GM18858 (cell line): ENCODE measurements at regions not wholly inside any gene's neighbourhood (a gene's known extent, or its start where the extent isn't known, plus 50 kb on each side); places are given as distances from the start of the nearest gene placed in this dataset.

Source experiments
- ATAC-seq: cut with Tn5 transposase; IDR thresholded peaks from one replicate; pipeline ENCODE4 v1.9.1; 2021; ENCODE audit not compliant: unreplicated experiment

DNA sequence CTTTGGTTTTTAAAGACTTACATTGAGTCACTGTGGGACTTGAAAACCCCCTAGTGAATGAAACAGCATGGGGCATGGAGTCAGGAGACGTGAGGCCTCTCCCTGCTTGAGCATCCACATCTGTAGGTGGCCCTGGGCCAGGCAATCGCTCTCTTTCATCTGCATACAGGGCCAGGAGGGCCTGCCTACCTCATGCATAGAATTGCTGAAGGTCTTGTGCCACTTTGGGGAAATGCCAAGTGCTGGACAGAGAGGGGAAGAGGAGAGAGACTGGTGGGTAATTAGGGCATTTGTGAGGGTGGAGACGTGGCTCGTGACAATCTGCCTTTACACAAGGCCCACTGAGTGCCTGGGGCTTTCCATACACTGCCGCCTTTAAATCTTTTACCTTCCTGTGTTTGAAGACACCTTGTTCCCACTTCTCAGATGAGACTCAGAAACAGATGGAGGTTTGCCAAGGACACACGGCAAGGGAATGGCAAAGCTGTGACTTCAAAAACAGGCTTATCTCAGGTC, 322.2 kb upstream of the HS6ST1 start:
- no peak for ATAC-seq

DNA sequence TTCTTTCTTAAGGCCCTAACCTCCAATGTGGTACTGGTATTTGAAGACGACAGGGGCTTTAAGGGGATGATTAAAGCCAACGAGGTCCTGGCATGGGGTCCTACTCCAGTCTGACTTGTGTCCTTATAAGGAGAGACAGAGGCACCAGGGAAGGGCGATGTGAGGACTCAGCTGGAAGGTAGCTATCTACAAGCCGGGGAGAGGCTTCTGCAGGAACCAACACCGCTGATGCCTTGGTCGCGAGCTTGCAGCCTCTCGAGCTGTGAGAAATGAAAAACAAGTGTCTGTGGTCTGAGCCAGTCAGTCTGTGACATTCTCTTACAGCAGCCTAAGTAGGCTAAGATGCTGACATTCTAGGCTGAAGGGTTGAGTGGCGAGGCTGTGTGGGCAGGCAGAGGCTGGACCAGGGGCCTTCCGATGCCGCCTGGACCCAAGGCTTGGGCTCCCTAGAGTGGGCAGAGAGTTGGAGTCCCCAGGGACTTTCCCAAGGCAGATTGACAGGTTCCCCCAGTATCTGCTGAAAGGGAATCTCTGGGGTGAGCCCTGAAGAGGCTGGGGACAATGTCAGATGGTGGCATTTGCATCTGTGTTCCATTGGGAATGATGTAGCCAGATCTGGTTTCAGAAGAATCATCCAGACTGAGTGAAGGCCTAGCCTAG, 322.9 kb upstream of the HS6ST1 start:
- ATAC-seq: no peak

DNA sequence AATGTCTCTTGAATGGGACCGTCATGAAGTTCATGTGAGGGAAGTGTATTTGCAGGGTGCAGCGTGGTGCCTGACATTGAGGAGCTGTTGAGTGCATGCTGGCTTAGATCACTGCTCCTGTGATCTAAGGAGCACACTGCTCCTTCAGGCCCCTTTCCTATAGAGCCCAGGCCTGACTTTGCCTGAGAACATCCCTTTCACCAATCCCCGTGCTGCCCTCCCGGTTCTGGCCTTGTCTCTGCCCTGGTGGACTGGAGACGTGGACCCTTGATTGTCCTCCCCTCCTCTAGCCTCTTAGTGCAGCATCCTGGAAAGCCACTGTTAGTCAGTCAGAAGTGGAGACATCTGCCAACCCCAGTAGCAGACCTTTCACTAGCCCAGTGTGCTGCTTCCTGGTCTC, 323.6 kb upstream of the HS6ST1 start:
- no peak for ATAC-seq

DNA sequence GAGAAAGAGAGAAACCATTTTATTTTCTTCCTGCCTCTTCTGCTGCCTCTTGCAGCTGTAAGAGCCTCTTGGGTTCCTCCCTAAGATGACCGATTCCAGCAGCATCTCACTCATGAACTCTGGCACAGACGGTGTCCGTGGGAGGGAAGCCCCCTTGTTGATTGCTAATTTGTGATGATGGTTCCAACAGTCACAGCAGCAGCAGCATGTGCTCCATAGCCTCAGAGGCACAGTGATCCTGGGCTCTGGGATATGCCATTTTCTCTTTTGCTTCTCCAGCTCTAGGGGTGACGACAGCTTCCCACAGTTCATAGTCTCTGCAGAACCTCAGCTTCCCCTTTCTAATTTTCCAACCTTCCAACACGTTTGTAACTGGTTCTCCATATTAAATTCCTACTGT, 324.2 kb upstream of the HS6ST1 start:
- ATAC-seq: no peak

DNA sequence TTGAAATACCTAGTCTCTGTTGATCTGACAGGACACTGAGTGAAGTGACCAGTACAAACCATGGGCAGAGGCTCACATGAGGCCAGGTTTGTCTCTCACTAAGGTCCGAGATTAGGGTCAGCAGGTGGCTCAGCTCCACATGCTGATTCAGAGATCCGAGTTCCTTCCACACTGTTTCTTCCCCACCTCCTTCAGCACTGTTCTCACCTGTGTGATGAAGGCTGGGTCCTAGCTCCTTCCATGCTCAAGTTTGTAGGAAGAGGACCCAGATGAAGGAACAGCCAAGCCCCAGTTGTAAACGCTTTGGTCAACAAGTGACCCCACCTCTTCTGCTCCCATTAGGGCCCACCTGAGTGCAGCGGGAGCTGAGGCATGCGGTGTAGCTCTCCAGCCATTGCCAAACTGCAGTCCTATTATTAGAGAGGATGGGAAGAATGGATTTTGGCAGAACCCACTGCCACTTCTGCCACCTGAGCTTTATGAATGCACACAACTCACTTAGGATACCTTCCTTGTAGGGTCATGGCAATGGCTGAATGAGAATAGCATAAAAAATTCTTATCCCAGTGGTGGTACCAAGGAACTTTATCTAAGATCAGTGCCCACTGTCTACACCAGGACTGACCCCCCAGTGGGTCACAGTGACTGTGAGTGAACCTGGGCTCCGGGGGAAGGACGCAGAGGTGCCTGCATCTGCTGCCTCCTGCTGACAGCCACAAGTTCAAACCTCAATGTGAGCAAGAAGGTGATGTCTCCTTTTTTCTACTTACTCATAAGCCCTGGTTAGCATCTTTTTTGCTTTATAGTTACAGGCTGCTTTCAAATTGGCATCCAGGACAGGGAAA, 324.8 kb upstream of the HS6ST1 start:
- ATAC-seq: no peak

DNA sequence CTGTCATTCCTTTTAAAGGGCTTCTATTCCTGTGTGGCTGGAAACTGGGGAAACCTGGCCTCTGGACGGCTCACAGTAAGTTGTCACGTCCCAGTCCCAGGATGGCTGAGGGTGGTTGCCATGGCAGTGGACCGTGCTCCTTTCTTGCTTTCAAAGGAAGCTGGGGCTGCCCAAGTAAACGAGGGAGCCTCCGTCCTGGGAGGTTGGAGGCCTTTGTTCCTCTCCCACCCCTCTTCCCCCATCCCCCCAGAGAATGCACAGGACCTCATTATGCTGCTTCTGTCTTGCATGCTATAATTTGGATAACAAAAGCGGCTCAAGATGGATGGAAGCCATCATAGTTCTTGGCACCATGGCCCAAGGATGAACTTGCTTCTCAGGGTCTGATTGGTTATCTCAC, 325.5 kb upstream of the HS6ST1 start:
- ATAC-seq: no peak

DNA sequence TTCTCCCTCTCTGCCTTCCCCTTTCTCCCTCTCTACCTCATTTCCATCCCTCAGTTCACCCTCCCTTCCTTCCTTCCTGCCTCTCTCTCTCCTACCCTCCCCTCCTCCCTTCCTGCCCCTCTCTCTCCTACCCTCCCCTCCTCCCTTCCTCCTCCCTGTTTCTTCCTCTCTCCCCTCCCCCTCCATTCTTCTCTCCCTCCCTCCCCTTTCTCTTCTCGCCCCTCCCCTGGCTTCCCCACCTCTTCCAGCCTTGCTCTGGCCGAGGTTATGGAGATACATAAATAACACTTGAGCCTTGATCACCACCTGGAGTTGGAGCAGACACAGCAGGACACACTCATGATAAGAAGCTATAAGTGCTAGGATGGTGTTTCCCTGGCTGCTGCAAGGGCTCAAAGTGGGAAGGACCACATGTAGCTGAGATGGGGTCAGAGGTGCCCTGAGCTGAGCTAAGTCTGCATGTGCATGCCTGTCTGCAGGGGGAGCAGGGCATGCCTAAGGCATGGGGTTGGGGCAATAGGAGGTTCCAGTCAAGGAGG, 326.1 kb upstream of the HS6ST1 start:
- ATAC-seq: no peak

DNA sequence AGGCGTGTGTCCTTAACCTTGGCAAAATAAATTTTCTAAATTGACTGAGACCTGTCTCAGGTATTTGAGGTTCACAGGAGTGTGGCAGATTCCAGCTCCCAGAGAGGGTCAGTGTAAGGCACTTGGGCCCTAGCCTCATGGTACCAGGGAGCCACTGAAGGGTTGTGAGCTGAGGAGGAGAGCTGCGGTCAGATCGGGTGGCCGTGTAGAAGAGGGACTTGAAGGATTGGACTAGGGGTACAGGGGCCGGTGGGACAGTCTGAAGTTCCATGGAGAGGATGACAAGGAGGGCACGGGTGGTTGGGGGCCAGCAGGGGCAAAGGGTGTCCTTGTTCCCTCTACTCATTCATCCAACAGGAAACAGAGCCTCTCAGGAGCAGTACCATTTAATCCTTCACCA, 327.0 kb upstream of the HS6ST1 start:
- no peak for ATAC-seq

DNA sequence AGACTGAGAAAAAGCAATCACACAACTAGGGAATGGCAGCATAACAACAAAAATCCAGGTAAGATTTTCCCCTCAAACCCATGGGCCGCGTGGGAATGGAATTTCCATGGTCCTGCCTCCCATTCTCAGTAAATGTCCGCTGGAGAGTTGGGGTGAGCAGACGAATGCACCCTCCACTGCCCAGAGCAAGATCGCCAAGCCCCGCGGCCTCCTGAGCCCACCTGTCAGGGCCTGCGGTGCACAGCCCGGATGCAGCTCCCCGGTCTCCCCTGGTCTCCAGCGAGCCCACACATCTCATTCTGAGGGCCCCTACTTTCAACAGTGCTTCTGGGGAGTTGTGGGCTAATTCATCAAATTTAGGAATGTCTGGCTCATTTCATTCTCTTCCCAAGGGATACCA, 327.4 kb upstream of the HS6ST1 start:
- no peak for ATAC-seq

DNA sequence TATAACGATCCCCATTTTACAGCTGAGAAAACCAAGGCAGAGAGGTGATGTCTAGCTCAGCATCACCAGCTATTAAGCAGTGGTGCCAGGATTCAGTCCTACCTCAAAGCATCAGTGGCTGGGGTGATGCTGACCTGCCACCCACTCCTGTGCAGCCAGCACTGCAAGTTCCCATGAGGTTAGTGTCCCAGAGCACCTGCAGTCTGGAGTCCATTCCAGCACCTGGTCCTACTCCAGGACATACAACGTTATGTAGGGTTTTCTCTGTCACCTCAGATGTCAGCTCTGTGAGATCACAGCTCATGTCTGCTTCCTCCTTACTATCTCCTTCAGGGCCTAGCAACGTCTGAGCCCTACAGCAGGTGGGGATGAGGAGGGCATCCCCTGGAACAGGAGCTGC, 328.0 kb upstream of the HS6ST1 start:
- ATAC-seq: no peak

DNA sequence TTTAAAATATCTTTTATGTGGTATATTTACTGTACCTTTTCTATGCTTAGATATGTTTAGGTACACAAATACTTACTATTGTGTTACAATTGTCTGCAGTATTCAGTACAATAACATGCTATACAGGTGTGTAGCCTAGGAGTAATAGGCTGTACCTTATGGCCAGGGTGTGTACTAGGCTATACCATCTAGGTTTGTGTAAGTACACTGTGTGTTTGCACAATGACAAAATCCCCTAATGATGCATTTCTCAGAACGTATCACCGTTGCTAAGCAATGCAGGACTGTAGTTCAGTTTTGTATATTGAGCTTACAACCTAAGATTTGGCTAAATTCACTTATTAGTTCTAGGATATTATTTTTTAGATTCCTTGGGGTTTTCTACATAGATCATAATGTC, 332.3 kb upstream of the HS6ST1 start:
- no peak for ATAC-seq

DNA sequence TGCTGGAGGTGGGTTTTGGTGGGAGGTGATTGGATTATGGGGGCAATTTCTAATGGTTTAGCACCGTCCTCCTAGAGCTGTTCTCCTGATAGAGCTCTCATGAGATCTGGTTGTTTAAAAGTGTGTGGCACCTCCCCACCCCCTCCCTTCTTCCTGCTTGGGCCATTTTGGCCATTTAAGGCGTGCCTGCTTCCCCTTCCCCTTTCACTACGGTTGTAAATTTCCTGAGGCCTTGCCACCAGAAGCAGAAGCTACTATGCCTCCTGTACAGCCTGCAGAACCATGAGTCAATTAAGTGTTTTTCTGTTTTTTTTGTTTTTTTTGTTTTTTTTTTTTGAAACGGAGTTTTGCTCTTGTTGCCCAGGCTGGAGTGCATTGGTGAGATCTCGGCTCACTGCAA, 335.7 kb upstream of the HS6ST1 start:
- no peak for ATAC-seq

DNA sequence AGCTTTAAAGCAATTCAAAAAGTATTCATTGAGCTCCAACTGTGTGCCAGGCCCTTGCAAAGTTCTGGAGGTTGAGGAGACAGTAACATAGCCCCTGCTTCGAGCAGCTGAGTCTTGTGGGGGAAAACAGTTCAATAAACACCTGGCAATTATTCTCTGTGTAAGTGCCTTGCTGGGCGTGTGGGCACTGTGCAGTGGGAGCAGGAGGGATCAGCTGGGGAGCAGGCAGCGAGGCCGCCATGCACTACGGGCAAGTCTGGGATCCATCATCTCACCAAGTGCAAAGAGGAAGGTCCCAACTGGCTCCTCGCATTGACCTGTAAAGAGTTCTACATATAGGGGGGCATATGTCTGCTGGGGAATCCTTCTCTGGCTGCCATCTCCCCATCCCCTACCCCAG, 342.2 kb upstream of the HS6ST1 start:
- ATAC-seq: no peak

DNA sequence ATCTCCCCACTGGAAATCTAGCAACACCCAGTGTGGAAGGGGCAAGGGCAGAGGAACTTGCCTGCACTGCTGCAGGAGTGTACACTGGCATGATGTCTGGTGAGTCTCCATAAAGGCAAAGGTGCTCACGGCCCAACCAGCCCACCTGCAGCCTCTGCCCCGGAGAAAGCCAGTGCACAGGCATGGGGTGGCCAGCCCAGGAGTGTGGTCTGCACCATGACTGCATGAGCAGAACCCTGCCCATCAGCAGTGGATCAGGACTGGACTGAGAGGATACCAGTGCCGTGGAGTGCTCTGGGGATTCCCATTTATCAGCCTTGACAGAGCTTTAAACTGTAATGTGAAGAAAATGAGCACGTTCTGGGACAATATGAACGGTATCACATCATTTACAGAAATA, 342.6 kb upstream of the HS6ST1 start:
- no peak for ATAC-seq

DNA sequence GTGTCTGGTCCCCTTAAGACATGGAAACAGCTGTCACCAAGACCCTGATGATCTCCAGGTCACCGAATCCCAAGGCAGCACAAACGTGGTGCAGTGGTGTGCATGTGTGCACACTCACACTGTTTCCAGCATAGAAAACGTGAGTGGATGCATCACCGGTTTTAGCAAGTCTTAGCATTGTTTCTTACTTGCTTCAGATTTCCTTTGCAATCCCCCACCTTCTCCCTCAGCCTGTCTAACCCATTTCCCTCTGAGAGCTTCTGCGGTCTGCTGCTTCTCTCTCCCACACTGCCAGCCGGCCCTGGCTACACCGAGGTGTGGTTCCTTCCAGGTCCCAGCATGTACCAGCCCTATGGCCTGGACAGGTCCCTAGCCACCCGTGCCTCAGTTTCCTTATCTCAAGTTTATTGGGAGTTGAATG, 343.4 kb upstream of the HS6ST1 start:
- no peak for ATAC-seq

DNA sequence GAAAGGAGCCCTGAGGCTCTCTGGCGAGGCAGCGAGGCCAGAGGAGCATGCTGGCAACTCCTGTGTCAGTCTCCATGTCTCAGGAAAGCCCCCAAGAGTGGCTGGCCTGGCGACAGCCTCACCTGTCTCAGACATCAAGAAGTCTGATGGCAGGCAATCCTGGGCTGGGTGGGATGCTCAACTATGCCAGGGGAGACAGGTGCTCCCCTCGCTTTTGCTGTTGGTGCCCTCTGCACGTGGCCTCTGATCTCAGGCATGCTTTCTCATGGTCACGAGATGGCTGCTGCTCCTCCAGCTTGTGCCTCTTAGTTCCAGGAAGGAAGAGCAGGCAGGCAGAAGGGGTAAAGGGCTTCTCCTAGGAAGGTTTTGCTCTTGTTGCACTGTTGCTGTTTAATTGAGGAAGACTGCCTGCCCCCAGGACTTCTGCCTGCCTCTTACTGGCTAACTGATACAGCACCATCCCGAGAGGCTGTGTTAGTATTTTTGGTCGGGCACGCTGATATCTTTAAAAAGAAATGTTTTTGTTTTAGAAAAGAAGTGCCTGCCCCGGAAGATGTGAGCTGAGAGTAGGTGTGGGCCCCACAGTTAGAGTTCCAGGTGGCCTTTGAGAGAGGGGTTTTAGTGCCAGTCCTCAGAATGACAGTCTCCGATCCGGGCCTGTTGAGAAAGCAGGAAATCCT, 344.8 kb upstream of the HS6ST1 start:
- no peak for ATAC-seq

DNA sequence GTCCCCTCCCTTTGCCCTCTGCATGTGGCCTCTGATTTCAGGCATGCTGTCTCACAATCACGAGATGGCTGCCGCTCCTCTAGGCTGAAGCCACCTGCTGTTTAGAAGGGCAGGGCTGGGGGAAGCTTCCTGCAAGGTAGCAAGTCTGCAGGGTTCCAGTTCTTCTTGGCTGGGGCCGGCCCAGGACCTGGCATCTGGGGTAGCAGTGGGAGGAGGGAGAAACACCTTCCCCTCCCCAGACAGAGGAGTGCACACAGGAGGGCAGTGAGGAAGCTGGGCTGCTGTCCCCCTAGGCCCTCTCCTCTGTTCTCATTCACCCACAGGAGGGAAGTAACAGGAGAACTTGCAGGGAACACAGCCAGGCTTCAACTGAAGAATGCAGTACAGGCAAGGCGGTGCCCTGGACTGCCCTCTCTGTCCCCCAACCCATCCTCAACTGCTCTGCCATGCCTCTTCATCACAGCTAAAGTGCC, 345.9 kb upstream of the HS6ST1 start:
- no peak for ATAC-seq

DNA sequence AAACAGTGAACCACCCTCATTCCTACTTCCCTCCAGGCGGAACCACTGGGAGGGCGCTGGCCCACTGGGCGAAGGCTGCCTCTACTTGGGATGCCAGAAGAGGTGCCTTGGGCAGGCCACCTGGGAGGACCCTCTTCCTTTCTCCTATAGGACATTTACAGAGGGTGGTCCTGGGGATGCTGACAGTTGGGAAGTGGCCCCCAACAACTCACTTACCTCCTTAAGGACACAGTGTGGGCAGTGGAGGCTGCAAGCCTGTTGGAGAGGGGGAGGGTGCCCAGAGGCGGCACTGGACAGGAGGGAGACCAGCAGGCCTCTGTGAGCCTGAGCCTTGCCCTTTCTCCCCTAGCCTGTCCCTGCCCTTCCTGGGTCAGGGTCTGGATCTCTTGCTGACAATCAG, 346.4 kb upstream of the HS6ST1 start:
- ATAC-seq: no peak

DNA sequence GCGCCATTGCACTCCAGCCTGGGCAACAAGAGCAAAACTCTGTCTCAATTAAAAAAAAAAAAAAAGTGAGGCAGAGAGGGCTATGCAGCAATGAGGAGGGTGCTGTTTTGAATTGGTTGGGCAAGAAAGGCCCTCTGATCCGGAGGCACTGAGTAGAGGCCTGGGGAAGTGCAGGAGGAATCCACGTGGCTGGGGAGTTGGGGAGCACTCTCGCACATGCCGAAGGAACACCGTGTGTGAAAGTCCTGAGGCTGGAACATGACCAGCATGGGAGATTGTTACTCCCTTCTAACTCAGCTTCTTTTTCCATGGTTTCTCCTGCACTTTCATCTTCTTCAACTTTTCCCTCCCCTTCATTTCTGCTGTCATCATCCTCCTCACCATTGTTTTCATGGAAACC, 347.9 kb upstream of the HS6ST1 start:
- no peak for ATAC-seq

DNA sequence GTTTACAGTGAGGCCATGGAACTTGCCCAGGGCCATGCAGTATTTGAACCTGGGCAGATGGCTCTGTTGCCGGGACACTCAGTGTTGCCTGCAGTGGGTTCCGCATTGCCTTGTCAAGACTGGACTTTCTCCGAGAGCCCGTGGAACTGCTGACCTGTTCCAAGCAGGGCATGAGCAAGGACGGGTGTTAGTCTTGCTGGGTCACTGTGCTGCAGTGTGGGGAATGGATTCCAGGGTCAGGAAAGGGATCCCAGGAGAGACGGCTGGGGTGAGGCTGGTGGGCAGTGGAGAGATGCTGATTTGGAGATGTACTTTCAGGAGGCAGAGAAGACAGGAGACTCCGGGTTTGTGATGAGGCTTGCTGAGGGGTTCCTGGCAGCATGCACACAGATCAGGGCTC, 348.7 kb upstream of the HS6ST1 start:
- no peak for ATAC-seq

DNA sequence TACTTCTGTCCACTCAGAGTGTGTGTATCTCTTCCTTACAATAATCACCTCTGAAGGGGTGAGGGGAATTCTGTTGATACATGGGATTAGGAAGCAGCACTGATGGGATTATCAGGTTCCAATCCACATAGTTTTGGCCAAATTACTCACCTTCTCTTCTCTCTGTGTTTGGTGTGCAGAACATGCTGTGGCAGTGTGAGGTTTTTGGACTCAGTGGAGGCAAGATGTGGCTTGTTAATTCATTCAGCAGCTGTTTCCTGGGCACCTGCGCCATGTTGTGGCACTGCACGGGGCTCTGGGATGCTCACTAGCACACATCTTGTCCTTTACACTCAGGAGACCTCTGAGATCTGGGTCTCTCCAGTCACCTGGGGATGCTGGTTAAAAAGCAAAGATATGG, 350.3 kb upstream of the HS6ST1 start:
- no peak for ATAC-seq

DNA sequence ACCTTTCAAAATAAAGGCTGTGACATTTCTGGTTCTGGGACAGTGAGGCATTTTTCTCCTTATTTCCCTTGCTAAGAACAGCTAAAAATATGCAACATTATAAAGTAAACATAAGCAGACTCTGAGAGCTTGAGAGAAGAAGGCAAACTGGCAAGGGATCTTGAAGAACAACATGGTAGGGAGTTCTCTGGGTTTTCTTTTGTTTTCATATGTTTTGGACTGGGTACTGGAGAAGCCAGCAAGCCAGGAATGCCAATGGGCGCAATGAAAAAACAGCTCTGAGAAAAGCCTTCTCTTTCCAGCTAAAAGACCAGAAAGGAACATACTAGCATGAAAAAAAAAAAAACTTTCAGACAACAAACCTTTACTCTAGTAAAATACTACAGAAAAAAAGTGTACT, 351.4 kb upstream of the HS6ST1 start:
- no peak for ATAC-seq
